ENCODE measurements at regions not wholly inside any gene's neighbourhood (a gene's known extent, or its start where the extent isn't known, plus 50 kb on each side); places are given as distances from the start of the nearest gene placed in this dataset.

DNA sequence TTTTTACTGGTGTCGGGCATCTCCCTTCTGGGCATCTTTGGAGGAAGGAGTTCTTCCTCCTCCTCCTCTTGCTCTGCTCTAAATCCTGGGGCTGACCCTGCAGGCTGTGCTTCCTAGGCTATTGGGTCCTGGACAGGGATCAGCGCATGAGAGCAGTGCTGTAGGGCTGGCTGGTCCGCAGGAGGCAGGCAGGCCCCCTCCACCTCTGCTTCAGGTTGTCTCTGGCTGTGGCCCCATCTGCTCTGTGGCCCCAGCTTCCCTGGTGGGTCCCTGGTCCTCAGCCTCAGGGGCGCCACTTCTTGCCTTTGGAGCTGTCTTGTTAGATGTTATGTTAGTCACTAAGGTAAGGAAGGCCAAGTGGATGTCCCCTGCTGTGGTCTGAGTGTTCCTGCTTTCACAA is 237.3 kb upstream of the PITRM1 start:
- Histone ChIP-seq H3K27ac (ENCODE audit: insufficient read depth, low read length) (no peak overlapping the region), H3K9ac (ENCODE audit: insufficient read depth, low read length) (no peak overlapping the region), H3K9me3 (ENCODE audit: control insufficient read depth, insufficient read depth, low read depth, low read length) (no peaks in the 10 kb centered on the region), H3K36me3 (ENCODE audit: control insufficient read depth, insufficient read depth, low read length) (no peaks in the 10 kb centered on the region), H4K20me1 (ENCODE audit: control insufficient read depth, extremely low read depth, insufficient read depth, low read length) (no peaks in the 10 kb centered on the region), H2AFZ (ENCODE audit: low read length) (no peak overlapping the region), H3K4me2 (ENCODE audit: extremely low read depth, insufficient read depth, low read length) (no peak overlapping the region), H3K79me2 (ENCODE audit: control insufficient read depth, insufficient read depth, low read length) (no peaks in the 10 kb centered on the region), H3K4me1 (ENCODE audit: control insufficient read depth, extremely low read depth, insufficient read depth, low read length) (no peaks in the 10 kb centered on the region), H3K4me3 (replicated peaks in 1 of 4; ENCODE audit: control extremely low read depth in 1 of 4, insufficient read depth in 1 of 4, low read depth in 3 of 4, low read length in 4 of 4) (no peak overlapping the region), H3K27me3 (ENCODE audit: control insufficient read depth, insufficient read depth, low read length) (no peaks in the 10 kb centered on the region)
- TF ChIP-seq, protein P1, sequence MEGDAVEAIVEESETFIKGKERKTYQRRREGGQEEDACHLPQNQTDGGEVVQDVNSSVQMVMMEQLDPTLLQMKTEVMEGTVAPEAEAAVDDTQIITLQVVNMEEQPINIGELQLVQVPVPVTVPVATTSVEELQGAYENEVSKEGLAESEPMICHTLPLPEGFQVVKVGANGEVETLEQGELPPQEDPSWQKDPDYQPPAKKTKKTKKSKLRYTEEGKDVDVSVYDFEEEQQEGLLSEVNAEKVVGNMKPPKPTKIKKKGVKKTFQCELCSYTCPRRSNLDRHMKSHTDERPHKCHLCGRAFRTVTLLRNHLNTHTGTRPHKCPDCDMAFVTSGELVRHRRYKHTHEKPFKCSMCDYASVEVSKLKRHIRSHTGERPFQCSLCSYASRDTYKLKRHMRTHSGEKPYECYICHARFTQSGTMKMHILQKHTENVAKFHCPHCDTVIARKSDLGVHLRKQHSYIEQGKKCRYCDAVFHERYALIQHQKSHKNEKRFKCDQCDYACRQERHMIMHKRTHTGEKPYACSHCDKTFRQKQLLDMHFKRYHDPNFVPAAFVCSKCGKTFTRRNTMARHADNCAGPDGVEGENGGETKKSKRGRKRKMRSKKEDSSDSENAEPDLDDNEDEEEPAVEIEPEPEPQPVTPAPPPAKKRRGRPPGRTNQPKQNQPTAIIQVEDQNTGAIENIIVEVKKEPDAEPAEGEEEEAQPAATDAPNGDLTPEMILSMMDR (conservative IDR thresholded peaks at IDR 0.05 in 1 of 2, IDR thresholded peaks at IDR 0.05 in 1 of 2; ENCODE audit: low read depth in 1 of 2, low read length in 2 of 2): no peak
- no peak for TF ChIP-seq EZH2 (IDR thresholded peaks at IDR 0.05; ENCODE audit: low read length, missing control alignments)
- no peak for DNase-seq (ENCODE audit: low read depth in 2 of 2)

DNA sequence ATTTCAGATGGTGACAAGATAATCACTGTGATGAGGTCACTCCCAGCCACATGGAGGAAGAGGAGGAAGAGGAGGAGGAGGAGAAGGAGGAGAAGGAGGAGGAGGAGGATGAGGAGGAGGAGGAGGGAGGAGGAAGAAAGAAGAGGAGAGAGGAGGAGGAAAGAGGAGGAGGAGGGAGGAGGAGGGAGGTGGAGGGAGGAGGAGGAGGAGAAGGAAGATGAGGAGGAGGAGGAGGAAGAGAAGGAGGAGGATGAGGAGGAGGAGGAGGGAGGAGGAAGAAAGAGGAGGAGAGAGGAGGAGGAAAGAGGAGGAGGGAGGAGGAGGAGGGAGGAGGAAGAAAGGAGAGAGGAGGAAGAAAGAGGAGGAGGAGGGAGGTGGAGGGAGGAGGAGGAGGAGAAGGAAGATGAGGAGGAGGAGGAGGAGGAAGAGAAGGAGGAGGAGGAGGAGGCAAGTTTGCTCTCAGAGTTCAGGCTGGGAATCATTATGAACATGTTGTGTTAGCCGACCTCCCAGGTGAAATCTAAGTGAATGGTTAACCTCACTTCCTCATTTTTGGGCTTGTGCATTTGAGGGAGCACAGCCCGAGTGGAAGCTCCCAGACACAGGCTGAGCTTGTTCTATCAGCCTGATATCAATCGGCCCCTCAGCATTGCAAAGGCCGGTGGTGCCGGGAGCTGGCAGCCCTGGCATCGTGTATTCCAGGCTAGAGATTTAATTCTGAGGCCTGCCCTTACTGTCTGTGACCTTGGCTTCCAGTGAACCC is 236.2 kb upstream of the PITRM1 start:
- no peaks in the 10 kb centered on the region for H4K20me1 ChIP-seq (ENCODE audit: control insufficient read depth, extremely low read depth, insufficient read depth, low read length)
- H3K27ac ChIP-seq (ENCODE audit: insufficient read depth, low read length): no peak overlapping the region
- H3K79me2 ChIP-seq (ENCODE audit: control insufficient read depth, insufficient read depth, low read length): no peaks in the 10 kb centered on the region
- no peak overlapping the region for H2AFZ ChIP-seq (ENCODE audit: low read length)
- no peak overlapping the region for H3K9ac ChIP-seq (ENCODE audit: insufficient read depth, low read length)
- no peak for DNase-seq (ENCODE audit: low read depth in 2 of 2)
- H3K9me3 ChIP-seq (ENCODE audit: control insufficient read depth, insufficient read depth, low read depth, low read length): no peaks in the 10 kb centered on the region
- no peaks in the 10 kb centered on the region for H3K27me3 ChIP-seq (ENCODE audit: control insufficient read depth, insufficient read depth, low read length)
- no peaks in the 10 kb centered on the region for H3K4me1 ChIP-seq (ENCODE audit: control insufficient read depth, extremely low read depth, insufficient read depth, low read length)
- H3K4me3 ChIP-seq (replicated peaks in 1 of 4; ENCODE audit: control extremely low read depth in 1 of 4, insufficient read depth in 1 of 4, low read depth in 3 of 4, low read length in 4 of 4): no peak overlapping the region
- no peak overlapping the region for H3K4me2 ChIP-seq (ENCODE audit: extremely low read depth, insufficient read depth, low read length)
- no peak for TF ChIP-seq EZH2 (IDR thresholded peaks at IDR 0.05; ENCODE audit: low read length, missing control alignments)
- TF ChIP-seq, protein P1 (conservative IDR thresholded peaks at IDR 0.05 in 1 of 2, IDR thresholded peaks at IDR 0.05 in 1 of 2; ENCODE audit: low read depth in 1 of 2, low read length in 2 of 2): no peak
- no peaks in the 10 kb centered on the region for H3K36me3 ChIP-seq (ENCODE audit: control insufficient read depth, insufficient read depth, low read length)

DNA sequence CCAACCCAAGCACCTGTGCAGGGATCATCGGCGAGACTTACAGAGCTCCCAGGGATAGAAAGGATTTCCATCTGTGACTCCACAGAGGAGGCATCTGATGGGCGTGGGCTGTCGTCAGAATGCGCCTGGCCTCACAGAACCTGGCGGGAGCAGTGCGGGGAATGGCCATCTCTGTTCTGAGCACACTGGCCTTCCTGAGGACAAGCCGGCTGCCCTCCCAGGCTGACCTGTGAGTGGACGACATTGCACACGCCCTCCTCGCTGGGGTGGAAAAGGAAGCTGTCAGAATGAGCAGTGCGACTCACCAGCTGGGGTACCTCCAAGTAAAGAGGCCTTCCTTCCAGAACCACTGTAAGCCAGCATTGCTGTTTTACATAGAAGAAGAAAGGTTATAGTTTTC is 234.6 kb upstream of the PITRM1 start:
- DNase-seq (ENCODE audit: low read depth in 2 of 2): peak; percentile 37 to 56
- no peaks in the 10 kb centered on the region for H3K27me3 ChIP-seq (ENCODE audit: control insufficient read depth, insufficient read depth, low read length)
- H3K9ac ChIP-seq (ENCODE audit: insufficient read depth, low read length): no peak overlapping the region
- no peaks in the 10 kb centered on the region for H4K20me1 ChIP-seq (ENCODE audit: control insufficient read depth, extremely low read depth, insufficient read depth, low read length)
- H2AFZ ChIP-seq (ENCODE audit: low read length): no peak overlapping the region
- peaks cover under 1% of the 10 kb centered on the region for H3K4me1 ChIP-seq (ENCODE audit: control insufficient read depth, extremely low read depth, insufficient read depth, low read length)
- H3K4me2 ChIP-seq (ENCODE audit: extremely low read depth, insufficient read depth, low read length): no peak overlapping the region
- no peak overlapping the region for H3K27ac ChIP-seq (ENCODE audit: insufficient read depth, low read length)
- TF ChIP-seq, protein P1 (conservative IDR thresholded peaks at IDR 0.05 in 1 of 2, IDR thresholded peaks at IDR 0.05 in 1 of 2; ENCODE audit: low read depth in 1 of 2, low read length in 2 of 2): no peak
- TF ChIP-seq EZH2 (IDR thresholded peaks at IDR 0.05; ENCODE audit: low read length, missing control alignments): no peak
- no peaks in the 10 kb centered on the region for H3K36me3 ChIP-seq (ENCODE audit: control insufficient read depth, insufficient read depth, low read length)
- no peaks in the 10 kb centered on the region for H3K9me3 ChIP-seq (ENCODE audit: control insufficient read depth, insufficient read depth, low read depth, low read length)
- H3K79me2 ChIP-seq (ENCODE audit: control insufficient read depth, insufficient read depth, low read length): no peaks in the 10 kb centered on the region
- no peak overlapping the region for H3K4me3 ChIP-seq (replicated peaks in 1 of 4; ENCODE audit: control extremely low read depth in 1 of 4, insufficient read depth in 1 of 4, low read depth in 3 of 4, low read length in 4 of 4)
